DOHH2 (cell line): ENCODE measurements at regions not wholly inside any gene's neighbourhood (a gene's known extent, or its start where the extent isn't known, plus 50 kb on each side); places are given as distances from the start of the nearest gene placed in this dataset.

Experiments
- H3F3A ChIP-seq: fragments of 200-600 bp; sonication (generic), shearing (Covaris generic); 2 replicates; pipeline ENCODE4 v1.6.0; 2016; ENCODE audit warnings: antibody characterized with exemption, mild to moderate bottlenecking; ENCODE audit not compliant: control insufficient read depth, insufficient read depth
- H3K27ac ChIP-seq: fragments of 200-600 bp; sonication (generic); 2 replicates; pipeline ENCODE4 v1.5.1; 2014; ENCODE audit warnings: low read depth, mild to moderate bottlenecking, low read length, moderate library complexity
- H3K27me3 ChIP-seq: fragments of 200-600 bp; sonication (generic); 2 replicates; pipeline ENCODE4 v1.6.1; 2014; ENCODE audit warnings: mild to moderate bottlenecking, low read length, mixed read lengths; ENCODE audit not compliant: control insufficient read depth
- H3K36me3 ChIP-seq: fragments of 200-600 bp; sonication (generic); 2 replicates; pipeline ENCODE4 v1.6.1; 2014; ENCODE audit warnings: mild to moderate bottlenecking, low read length, moderate library complexity, mixed read lengths; ENCODE audit not compliant: control insufficient read depth
- H3K4me1 ChIP-seq: fragments of 200-600 bp; sonication (generic); 2 replicates; pipeline ENCODE4 v1.6.1; 2014; ENCODE audit warnings: mild to moderate bottlenecking, low read length, mixed read lengths; ENCODE audit not compliant: control insufficient read depth
- H3K4me2 ChIP-seq: fragments of 200-600 bp; sonication (generic); 2 replicates; pipeline ENCODE4 v1.6.0; 2014; ENCODE audit warnings: mild to moderate bottlenecking, low read length, moderate library complexity
- H3K4me3 ChIP-seq: fragments of 200-600 bp; sonication (generic); 2 replicates; pipeline ENCODE4 v1.5.1; 2014; ENCODE audit warnings: mild to moderate bottlenecking, low read length, mixed read lengths
- H3K79me2 ChIP-seq: fragments of 200-600 bp; sonication (generic); 2 replicates; pipeline ENCODE4 v1.6.1; 2014; ENCODE audit warnings: mild to moderate bottlenecking, low read length, mixed read lengths; ENCODE audit not compliant: control insufficient read depth
- H3K9me2 ChIP-seq: fragments of 200-600 bp; sonication (generic); replicated peaks from 2 replicates; pipeline ENCODE4 v1.6.1; 2014; ENCODE audit warnings: mild to moderate bottlenecking, low read length, mixed read lengths; ENCODE audit not compliant: control insufficient read depth
- H3K9me3 ChIP-seq: fragments of 200-600 bp; sonication (generic); 2 replicates; pipeline ENCODE4 v1.6.1; 2014; ENCODE audit warnings: antibody characterized with exemption, low read length, mixed read lengths; ENCODE audit not compliant: control insufficient read depth, insufficient read depth
- H4K20me1 ChIP-seq: fragments of 200-600 bp; sonication (generic); 2 replicates; pipeline ENCODE4 v1.6.0; 2014; ENCODE audit warnings: low read depth, mild to moderate bottlenecking, antibody characterized with exemption, low read length, moderate library complexity; ENCODE audit not compliant: control insufficient read depth, insufficient read depth
- CTCF ChIP-seq: fragments of 200-600 bp; sonication (generic); IDR thresholded peaks from one replicate; pipeline ENCODE4 v1.5.1; 2014; ENCODE audit warnings: antibody characterized with exemption, mild to moderate bottlenecking, low read depth, low read length; ENCODE audit not compliant: poor library complexity, severe bottlenecking
- EZH2phosphoT487 ChIP-seq: fragments of 200-600 bp; sonication (generic); IDR thresholded peaks from 2 replicates; pipeline ENCODE4 v1.6.1; 2017; ENCODE audit warnings: borderline replicate concordance, mild to moderate bottlenecking, antibody characterized with exemption, low read length, moderate library complexity, mixed read lengths

- Histone ChIP-seq H3K36me3 (no peaks in the 10 kb centered on the region), H3F3A (no peaks in the 10 kb centered on the region), H3K27me3 (no peaks in the 10 kb centered on the region), H3K9me2 (no peaks in the 10 kb centered on the region), H3K27ac (no peak overlapping the region), H3K79me2 (no peaks in the 10 kb centered on the region), H3K4me1 (no peaks in the 10 kb centered on the region), H4K20me1 (no peaks in the 10 kb centered on the region), H3K4me2 (no peak overlapping the region), H3K9me3 (no peaks in the 10 kb centered on the region), H3K4me3 (no peak overlapping the region)
- TF ChIP-seq CTCF (no peak), EZH2phosphoT487 (no peak)
Observed at GRCh38 chr10:121338206-121338980, 259.9 kb downstream of the FGFR2 start.

- TF ChIP-seq EZH2phosphoT487 (no peak), CTCF (no peak)
- Histone ChIP-seq H3F3A (no peaks in the 10 kb centered on the region), H3K4me3 (no peak overlapping the region), H3K4me2 (no peak overlapping the region), H3K27ac (no peak overlapping the region), H3K9me3 (no peaks in the 10 kb centered on the region), H3K4me1 (no peaks in the 10 kb centered on the region), H3K36me3 (no peaks in the 10 kb centered on the region), H3K27me3 (no peaks in the 10 kb centered on the region), H3K9me2 (no peaks in the 10 kb centered on the region), H3K79me2 (no peaks in the 10 kb centered on the region), H4K20me1 (no peaks in the 10 kb centered on the region)
Observed at GRCh38 chr10:121339114-121339513, 259.1 kb downstream of the FGFR2 start.

GRCh38 chr10:121340271-121340831, 257.9 kb downstream of the FGFR2 start:
- Histone ChIP-seq H3K4me2 (no peak overlapping the region), H3K4me1 (no peaks in the 10 kb centered on the region), H3K4me3 (no peak overlapping the region), H3K9me2 (no peaks in the 10 kb centered on the region), H3F3A (no peaks in the 10 kb centered on the region), H3K27ac (no peak overlapping the region), H3K27me3 (no peaks in the 10 kb centered on the region), H4K20me1 (no peaks in the 10 kb centered on the region), H3K79me2 (no peaks in the 10 kb centered on the region), H3K36me3 (no peaks in the 10 kb centered on the region), H3K9me3 (no peaks in the 10 kb centered on the region)
- TF ChIP-seq EZH2phosphoT487 (no peak), CTCF (no peak)
